ENCODE measurements at regions not wholly inside any gene's neighbourhood (a gene's known extent, or its start where the extent isn't known, plus 50 kb on each side); places are given as distances from the start of the nearest gene placed in this dataset.
A peak's percentile ranks its signal among the peaks of the same experiment; 100 is the strongest.

DNA sequence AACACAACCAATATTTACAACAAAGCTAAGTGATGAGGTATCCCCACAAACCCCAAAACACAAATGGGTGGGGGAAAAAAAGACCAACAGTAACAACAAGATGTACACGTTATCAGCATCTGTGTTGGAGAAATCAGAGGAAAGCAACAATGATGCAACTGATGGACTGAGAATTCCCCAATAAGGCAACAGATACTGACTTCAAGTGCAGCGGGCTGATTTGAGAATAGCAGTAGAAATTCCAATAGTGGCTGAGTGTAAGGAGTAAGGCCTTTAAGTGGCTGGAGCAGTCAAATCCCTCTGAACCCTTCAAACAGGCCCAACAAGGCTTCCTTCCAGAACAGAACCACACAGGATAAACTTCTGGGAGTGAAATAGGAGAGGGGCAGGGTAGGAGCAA, 97.6 kb downstream of the TM2D1 start:
- DNase-seq (ENCODE audit: low read depth) = no peak

- no peak for DNase-seq (ENCODE audit: low read depth)
Measured at GRCh38 chr1:61626816-61627215, 98.1 kb downstream of the TM2D1 start.

GRCh38 chr1:61623852-61624251, 101.1 kb downstream of the TM2D1 start:
- DNase-seq (ENCODE audit: low read depth) = no peak

DNA sequence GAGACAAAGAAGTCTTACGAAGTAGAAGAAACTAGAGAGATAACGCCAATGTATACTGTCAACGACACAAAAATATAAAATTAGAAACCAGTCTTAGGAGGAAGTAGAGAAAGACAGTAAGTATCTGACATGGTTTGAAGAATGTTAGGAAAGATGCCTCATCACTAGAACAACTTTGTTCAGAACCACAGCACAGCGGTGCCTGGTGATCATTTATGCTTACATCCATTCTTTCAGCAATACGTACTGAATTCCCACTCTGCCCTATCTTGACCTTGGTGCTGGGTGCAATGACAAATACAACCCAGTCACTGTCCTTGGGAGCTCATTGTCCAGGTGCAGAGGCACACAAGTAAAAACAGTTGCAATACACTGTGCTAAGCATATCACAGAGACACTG, 104.4 kb downstream of the TM2D1 start:
- no peak for DNase-seq (ENCODE audit: low read depth)

GRCh38 chr1:61618755-61619154, 106.2 kb downstream of the TM2D1 start:
- no peak for DNase-seq (ENCODE audit: low read depth)

DNA sequence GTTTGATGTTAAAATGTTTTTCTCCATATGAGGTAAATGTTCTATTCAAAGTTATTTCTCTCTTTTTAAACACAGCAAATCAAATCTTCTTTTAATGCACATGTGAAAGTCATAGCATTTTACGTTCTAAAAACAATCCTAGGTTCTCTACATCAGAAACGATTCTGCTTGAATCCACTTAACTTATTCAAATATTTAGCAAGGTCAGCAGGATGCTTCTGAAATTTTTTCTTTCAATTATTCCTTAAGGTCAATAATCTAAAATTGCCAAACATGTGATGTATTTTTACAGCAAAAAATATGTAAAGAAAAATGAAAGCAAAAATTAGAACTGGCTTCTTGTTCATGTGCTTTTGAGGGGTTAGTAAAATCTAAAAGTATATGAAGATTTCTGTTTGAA, 106.7 kb downstream of the TM2D1 start:
- DNase-seq (ENCODE audit: low read depth) = no peak

DNA sequence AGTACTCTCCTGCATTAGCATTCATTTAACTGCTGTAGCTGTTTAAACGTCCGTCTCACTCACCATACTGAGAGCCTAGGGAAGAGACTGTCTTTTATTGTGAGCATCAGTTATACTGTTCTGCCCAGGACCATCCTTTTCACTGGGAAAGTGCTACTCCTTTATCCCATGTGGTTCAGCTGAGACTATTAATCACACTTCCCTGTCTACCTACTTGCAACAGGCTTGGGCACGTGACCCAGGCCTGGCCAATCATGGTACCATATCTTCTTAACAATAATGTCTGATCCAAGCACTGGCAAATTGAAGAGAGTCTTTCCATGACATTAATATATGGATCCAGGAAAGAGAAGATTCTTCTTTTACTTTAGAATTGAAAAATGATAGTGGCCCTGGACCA, 108.1 kb downstream of the TM2D1 start:
- no peak for DNase-seq (ENCODE audit: low read depth)

DNA sequence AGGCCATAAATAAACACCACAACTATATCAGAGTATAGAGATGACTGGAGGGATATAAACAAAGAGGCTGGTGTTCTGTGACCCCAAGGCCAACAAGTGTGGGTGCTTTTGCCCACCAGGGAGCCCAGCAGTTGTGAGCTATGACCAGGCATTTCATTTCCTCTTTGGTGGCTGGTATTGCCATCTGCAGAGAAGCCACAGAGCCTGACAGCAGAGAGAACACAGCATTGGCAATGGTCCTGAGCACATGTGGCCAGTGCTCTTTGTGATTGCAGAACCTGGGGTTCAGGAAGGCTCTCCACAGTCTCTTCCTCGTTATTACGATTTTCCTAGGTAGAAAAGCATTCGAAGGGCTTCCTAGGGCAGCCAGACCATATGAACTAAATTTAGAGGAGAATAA, 112.3 kb downstream of the TM2D1 start:
- no peak for DNase-seq (ENCODE audit: low read depth)

- DNase-seq (ENCODE audit: low read depth) = no peak
Measured at GRCh38 chr1:61609040-61609439, 115.9 kb downstream of the TM2D1 start.

GRCh38 chr1:61607448-61607847, 117.5 kb downstream of the TM2D1 start:
- no peak for DNase-seq (ENCODE audit: low read depth)

DNA sequence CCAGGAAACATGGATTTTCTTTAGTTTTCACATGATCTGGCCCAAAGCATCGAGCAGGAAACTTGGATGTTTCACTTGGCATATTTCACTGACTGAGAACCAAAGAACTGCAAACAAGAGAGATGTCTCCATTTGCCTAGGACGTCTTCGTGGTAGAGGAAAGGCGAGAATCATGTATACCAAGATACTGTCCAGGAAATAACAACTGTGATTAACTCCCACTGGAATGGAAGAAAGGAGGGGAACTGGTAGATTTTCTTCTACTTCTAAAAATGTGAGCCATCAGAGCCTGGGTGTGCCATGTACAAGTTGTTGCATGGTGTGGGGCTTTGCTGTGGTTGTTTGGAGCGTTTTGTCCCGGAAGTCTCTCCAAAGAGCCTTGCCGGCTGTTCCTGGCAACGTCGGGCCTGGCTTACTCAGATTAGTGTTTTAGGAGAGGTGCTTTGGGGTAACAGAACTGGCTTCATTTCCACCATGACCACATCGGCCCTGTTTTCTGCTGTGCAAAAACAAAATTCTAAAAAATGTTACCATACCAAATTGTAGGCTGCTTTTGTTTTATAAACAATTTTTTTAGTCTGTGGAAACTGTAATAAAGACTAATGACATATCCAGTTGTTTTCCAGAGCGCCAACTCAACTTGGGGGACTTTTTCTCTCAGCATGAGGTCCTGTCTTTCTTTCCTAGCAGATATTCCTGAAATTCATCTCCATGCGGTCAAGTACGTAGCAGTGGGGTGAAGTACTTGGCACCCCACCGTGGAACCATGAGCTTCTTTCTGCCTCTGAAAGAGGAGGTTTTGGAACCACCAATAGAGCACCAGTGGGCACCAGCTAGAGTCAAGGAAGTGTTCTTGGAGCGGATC, 118.3 kb downstream of the TM2D1 start:
- no peak for DNase-seq (ENCODE audit: low read depth)

DNA sequence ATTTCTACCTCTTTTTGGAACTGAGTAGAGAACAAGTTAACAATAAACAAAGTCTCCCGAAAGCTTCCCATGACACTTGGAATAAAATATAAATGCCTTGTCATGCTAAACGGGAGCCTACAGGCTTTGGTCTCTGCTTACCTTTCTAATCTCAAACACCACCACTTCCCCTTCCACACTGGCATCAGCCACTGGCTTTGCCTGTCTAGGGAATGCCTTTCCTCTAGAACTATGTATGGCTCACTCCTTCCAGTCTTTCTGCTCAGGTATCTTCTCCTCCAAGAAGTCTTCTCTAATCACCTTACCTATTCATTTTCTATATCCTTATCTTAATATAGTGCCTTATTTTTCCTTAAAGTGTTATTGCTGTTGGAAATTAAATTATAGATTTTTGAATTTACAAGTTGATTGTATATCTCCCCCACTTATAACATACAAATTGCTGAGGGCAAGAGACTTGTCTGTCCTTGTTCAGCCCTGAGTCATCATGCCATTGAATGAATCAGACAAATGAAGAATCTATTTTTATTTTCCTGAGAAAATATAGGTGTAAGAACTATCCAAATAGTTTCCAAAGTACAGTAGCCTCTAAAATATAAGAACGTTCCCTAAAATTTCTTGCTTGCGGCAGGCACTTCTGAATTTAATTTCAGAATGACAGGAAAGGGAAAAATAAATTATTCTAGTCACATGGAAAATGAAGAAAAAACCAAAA, 119.2 kb downstream of the TM2D1 start:
- no peak for DNase-seq (ENCODE audit: low read depth)

DNA sequence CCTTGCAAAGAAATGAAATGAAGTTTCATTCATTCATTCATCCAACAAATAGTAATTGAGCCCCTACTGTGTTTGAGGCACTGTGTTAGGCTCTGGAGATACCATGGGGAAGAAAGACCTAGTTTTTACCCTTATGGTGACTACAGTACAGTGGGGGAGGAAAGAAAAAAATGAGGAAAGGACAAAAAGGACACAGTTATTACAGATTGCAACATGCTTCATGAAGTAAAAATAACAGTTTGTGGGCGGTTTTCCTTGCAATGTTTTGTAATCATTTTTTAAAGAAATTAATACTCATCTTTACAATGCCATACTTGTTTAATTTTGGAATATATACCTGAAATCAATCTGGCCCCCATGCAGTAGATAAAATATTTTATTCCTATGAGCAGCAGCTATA, 120.3 kb downstream of the TM2D1 start:
- DNase-seq (ENCODE audit: low read depth) = no peak

- DNase-seq (ENCODE audit: low read depth) = no peak
Measured at GRCh38 chr1:61604261-61604660, 120.7 kb downstream of the TM2D1 start.

- no peak for DNase-seq (ENCODE audit: low read depth)
Measured at GRCh38 chr1:61602663-61603062, 122.3 kb downstream of the TM2D1 start.

DNA sequence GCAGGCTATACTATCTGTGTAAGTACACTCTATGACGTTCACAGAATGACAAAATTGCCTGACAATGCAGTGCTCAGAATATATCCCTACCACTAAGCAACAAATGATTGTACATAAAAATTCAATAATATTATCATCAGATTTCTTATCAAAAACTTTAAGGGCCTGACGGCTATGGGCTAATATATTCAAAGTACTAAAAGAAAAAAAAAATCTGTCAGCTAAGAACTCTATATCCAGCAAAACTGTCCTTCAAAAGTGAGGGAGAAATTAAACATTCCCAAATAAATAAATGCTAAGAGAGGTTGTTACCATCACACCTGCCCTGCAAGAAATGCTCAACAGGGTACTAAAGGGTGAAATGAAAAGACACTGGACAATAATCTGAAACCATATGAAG, 127.3 kb downstream of the TM2D1 start:
- no peak for DNase-seq (ENCODE audit: low read depth)

- no peak for DNase-seq (ENCODE audit: low read depth)
Measured at GRCh38 chr1:61593331-61593730, 131.6 kb downstream of the TM2D1 start.

- DNase-seq (ENCODE audit: low read depth) = no peak
Measured at GRCh38 chr1:61591351-61591750, 133.6 kb downstream of the TM2D1 start.

GRCh38 chr1:61588736-61589672, 135.9 kb downstream of the TM2D1 start:
- DNase-seq (ENCODE audit: low read depth) = peak; percentile 18

DNA sequence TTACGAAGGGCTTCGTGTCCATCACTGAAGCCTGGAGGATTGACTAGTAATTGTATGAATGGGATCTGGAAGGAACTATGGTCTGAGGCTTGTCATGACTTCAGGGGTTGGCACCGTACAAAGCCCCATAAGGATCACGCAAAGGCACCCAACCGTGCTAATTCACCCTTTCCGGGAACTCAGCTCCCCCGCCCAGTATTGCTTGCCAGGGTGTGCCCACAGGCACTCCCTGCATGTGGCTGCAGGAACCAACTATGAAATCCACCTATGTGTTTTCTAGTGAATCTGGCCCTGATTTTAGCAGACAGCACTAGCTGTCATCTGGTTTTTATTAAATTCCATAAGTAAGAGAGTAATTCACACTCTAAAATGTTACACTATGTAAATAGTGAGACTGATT, 139.2 kb downstream of the TM2D1 start:
- DNase-seq (ENCODE audit: low read depth) = no peak

DNA sequence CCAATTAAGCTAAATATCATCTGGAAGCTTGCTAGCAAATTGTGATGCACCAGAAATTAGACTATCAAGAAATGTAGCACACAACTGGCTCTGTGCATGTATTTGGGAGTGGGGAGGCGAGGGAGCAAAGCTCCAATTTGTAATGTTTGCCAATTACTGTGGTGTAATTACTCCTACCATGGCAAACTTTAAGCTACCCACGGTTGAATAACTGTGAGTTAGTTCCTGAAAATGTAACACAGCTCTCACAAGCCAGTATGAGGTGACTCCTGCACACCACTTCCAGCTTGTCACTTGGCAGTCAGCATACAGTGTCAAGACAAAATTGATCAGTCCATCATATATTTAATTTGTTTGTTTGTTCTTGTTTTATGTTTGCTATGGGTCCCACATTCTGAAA, 141.2 kb downstream of the TM2D1 start:
- DNase-seq (ENCODE audit: low read depth) = no peak

DNA sequence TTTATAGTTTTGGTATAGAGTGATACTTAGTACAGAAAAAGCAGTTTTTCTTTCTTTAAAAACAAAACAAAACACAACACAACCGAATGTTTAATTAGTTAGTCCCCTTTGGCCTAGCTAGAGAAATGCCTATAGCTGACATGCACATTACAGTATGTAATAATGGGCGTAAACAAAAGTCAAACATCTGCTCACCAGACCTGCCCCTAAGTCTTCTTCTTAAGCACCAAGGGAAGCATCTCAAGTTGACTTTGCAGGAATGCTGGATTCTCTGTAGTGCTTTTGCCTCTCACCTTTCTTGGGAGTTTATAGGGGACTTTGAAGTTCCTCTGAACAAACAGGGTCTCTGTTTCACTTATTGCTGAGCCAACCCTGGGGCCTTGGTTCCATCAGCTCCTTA, 143.7 kb downstream of the TM2D1 start:
- DNase-seq (ENCODE audit: low read depth) = no peak

DNA sequence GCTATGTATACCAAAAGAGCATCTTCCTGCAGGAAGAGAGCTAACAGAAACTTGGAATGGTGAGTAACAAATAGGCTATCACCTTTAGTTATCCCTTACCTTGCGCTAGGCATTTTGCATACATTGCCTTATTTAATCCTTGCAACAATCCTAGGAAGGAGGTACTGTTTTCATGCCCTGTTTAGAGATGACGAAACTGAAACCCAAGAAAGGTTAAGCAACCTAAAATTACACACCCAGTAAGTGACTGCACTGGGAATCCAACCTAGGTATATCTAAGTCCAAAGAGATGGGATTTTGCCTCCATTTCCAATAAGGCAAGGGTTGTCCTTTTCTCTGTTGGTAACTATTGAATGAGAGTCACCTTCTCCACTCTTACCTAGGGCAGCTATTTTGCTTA, 144.5 kb downstream of the TM2D1 start:
- DNase-seq (ENCODE audit: low read depth) = no peak
